ENCODE measurements at regions not wholly inside any gene's neighbourhood (a gene's known extent, or its start where the extent isn't known, plus 50 kb on each side); places are given as distances from the start of the nearest gene placed in this dataset.

DNA sequence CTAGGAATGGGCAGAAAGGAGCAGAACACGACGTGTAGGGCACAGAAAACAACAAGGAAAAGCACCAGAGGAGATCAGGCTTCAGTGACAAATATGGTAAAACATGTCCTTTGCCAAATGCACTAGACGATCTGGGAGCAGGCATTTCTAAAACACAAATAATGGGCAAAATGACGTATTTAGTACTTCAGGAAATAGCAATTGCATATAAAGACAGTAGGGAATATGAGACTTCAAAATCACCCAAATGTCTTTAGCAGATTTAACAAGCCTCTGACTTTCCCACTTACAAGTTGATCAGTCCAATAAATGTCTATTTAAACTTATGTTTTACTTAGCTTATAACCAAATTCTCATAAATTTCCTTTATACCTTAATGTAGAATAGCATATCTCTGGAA lies 969.6 kb upstream of the C9orf72 start:
- H3K4me3 ChIP-seq, result no peak overlapping the region
- H3K9me3 ChIP-seq, result no peaks in the 10 kb centered on the region
- intact Hi-C loops (cut with DNase I), result no loop called here
- TF ChIP-seq, protein P1, sequence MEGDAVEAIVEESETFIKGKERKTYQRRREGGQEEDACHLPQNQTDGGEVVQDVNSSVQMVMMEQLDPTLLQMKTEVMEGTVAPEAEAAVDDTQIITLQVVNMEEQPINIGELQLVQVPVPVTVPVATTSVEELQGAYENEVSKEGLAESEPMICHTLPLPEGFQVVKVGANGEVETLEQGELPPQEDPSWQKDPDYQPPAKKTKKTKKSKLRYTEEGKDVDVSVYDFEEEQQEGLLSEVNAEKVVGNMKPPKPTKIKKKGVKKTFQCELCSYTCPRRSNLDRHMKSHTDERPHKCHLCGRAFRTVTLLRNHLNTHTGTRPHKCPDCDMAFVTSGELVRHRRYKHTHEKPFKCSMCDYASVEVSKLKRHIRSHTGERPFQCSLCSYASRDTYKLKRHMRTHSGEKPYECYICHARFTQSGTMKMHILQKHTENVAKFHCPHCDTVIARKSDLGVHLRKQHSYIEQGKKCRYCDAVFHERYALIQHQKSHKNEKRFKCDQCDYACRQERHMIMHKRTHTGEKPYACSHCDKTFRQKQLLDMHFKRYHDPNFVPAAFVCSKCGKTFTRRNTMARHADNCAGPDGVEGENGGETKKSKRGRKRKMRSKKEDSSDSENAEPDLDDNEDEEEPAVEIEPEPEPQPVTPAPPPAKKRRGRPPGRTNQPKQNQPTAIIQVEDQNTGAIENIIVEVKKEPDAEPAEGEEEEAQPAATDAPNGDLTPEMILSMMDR (IDR thresholded peaks at IDR 0.05), result no peak
- H3K27me3 ChIP-seq, result no peaks in the 10 kb centered on the region
- ATAC-seq (no peak), DNase-seq (no peak)
- H3K4me1 ChIP-seq, result no peaks in the 10 kb centered on the region
- H3K36me3 ChIP-seq, result no peaks in the 10 kb centered on the region
- no peak overlapping the region for H3K27ac ChIP-seq

DNA sequence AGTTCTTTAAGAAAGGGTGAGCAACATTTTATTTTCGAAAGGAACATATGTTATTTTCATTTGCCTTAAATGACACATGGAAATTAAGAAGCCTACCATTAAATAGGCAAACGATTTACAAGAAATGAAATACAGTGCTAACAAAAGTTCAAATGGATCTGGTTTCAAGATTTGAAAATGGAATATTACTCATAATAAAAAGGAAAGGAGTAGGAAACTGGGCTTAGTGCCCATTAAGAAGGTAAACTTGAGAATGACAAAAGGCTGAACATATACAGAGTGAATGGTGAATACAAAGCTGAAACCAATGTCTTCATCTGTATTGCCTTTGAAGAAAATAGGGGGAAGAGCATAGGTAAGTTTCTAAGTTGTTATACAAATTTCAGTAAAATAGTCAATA lies 974.2 kb upstream of the C9orf72 start:
- H3K4me3 ChIP-seq, result no peak overlapping the region
- no peaks in the 10 kb centered on the region for H3K9me3 ChIP-seq
- ATAC-seq, result no peak
- H3K4me1 ChIP-seq, result no peaks in the 10 kb centered on the region
- TF ChIP-seq, protein P1 (IDR thresholded peaks at IDR 0.05), result no peak
- no peaks in the 10 kb centered on the region for H3K36me3 ChIP-seq
- H3K27me3 ChIP-seq, result no peaks in the 10 kb centered on the region
- no peak overlapping the region for H3K27ac ChIP-seq
- no peak for DNase-seq
- intact Hi-C loops (cut with DNase I), result no loop called here

DNA sequence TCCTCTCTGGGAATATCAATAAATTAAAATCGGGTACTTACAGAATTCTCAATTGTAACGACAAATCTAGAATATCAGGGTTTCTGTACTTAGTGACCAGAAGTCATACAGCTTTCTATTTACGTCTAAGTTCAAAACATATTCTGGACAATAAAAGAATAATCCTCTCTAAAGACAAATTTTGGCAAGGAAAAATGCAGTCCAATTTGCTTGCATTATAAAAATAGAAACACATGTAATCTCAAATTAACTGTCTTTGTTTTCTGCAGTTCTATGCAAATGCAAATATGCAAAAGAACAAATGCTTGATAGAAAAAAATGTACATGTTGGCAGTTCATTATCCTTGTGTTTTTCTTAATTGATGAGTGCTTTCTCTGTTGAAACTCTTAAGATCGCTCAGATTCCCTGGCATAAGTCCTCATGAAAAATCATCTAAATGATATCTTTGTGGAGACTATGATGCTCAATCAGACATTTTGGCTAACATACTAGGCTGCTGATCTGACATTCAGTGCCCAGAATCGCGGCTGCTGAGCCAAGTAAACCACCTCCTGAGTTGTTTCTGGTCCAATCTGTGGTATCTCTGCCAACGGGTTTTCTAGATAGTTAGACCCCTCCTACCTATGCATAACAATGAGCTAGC lies 990.1 kb upstream of the C9orf72 start:
- DNase-seq (no peak), ATAC-seq (no peak)
- no peak overlapping the region for H3K27ac ChIP-seq
- H3K9me3 ChIP-seq, result no peaks in the 10 kb centered on the region
- TF ChIP-seq, protein P1 (IDR thresholded peaks at IDR 0.05), result no peak
- no peaks in the 10 kb centered on the region for H3K27me3 ChIP-seq
- intact Hi-C loops (cut with DNase I), result no loop called here
- no peak overlapping the region for H3K4me3 ChIP-seq
- H3K4me1 ChIP-seq, result no peaks in the 10 kb centered on the region
- no peaks in the 10 kb centered on the region for H3K36me3 ChIP-seq

DNA sequence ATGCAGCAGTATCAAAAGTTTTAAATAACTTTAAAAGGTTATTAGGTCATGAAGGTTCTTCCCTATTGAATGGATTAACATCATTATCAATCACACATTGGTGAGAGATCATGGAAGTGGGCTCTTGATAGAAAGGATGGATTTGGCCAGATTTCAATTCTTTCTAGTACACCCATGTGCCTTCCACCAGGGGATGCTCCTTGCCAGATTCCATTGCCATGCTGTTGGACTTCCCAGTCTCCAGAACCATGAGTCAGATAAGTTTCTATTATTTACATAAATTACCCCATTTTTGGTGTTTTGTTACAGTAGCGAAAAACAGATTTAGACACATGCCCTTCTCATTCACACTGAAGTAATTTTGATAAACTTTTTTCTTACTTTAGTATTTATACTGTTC lies 1010.6 kb upstream of the C9orf72 start:
- H3K4me3 ChIP-seq, result no peak overlapping the region
- no peaks in the 10 kb centered on the region for H3K36me3 ChIP-seq
- no peaks in the 10 kb centered on the region for H3K27me3 ChIP-seq
- intact Hi-C loops (cut with DNase I), result no loop called here
- TF ChIP-seq, protein P1 (IDR thresholded peaks at IDR 0.05), result no peak
- no peak for ATAC-seq
- H3K27ac ChIP-seq, result no peak overlapping the region
- DNase-seq, result no peak
- H3K4me1 ChIP-seq, result no peaks in the 10 kb centered on the region
- no peaks in the 10 kb centered on the region for H3K9me3 ChIP-seq

DNA sequence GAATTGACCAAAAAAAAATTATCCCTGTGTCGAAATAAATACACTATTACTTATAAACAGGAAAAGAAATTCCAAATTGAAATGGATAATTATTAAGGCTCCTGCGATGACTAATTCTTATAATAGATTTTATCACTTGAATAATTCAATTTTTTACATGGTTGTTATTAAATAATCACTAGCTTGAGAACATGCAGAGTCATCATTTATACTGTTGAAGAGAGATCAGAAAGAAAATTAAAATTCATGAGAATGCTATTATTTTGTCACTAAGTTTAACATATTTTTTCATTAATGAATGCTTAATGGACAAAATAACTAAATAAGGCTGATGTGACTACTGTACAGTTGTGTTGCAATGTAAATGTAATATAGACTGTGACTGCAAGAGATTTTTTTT lies 1011.3 kb upstream of the C9orf72 start:
- Histone ChIP-seq H3K27me3 (no peaks in the 10 kb centered on the region), H3K4me1 (no peaks in the 10 kb centered on the region), H3K9me3 (no peaks in the 10 kb centered on the region), H3K36me3 (no peaks in the 10 kb centered on the region), H3K4me3 (no peak overlapping the region), H3K27ac (no peak overlapping the region)
- TF ChIP-seq, protein P1 (IDR thresholded peaks at IDR 0.05), result no peak
- intact Hi-C loops (cut with DNase I), result no loop called here
- no peak for DNase-seq
- ATAC-seq, result no peak

DNA sequence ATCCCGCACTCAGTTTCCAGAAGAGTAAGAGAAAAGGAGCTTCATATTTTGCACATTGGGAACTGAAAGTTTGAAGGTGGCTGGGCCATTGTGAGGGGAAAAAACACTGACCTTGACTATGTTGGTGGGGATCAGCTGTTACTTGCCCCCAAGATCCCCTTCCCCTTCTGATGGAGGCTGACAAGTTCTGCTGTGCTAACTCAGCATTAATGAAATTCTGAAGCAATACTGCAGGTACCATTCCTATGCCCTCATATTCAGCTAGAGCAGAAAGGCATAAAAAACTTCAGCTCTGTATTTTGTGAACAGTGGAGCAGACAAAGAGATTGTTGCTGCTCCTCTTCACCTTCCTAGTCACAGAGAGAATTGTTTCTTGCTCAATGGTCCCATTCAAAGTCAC lies 1013.8 kb upstream of the C9orf72 start:
- Histone ChIP-seq H3K4me1 (no peaks in the 10 kb centered on the region), H3K9me3 (no peaks in the 10 kb centered on the region), H3K27ac (no peak overlapping the region), H3K27me3 (no peaks in the 10 kb centered on the region), H3K36me3 (no peaks in the 10 kb centered on the region), H3K4me3 (no peak overlapping the region)
- DNase-seq (no peak), ATAC-seq (no peak)
- intact Hi-C loops (cut with DNase I), result no loop called here
- TF ChIP-seq, protein P1 (IDR thresholded peaks at IDR 0.05), result no peak
